Vagina (tissue), 2 donors: ENCODE measurements at regions not wholly inside any gene's neighbourhood (a gene's known extent, or its start where the extent isn't known, plus 50 kb on each side); places are given as distances from the start of the nearest gene placed in this dataset.

Source experiments
- DNase-seq, 2 donors: peaks; one replicate each; pipeline ENCODE4 v3.0.0-alpha.2; 2017; ENCODE audit errors: extremely low spot score in 2 of 2
- H3K27ac ChIP-seq: fragments of 200-600 bp; sonication (generic); one replicate; pipeline ENCODE4 v1.5.1; 2019
- H3K27me3 ChIP-seq: fragments of 200-600 bp; sonication (generic); one replicate; pipeline ENCODE4 v1.5.1; 2019
- H3K36me3 ChIP-seq, 2 donors: fragments of 200-600 bp; sonication (generic); one replicate each; pipeline ENCODE4 v1.5.1; 2017 to 2019
- H3K4me1 ChIP-seq: fragments of 200-600 bp; sonication (generic); one replicate; pipeline ENCODE4 v1.5.1; 2019
- H3K4me3 ChIP-seq, 2 donors: fragments of 200-600 bp; sonication (generic); 1 replicate in 1 of 2; 2 replicates in 1 of 2; pipeline ENCODE4 v1.5.1; 2016 to 2019
- H3K9me3 ChIP-seq: fragments of 200-600 bp; sonication (generic); one replicate; pipeline ENCODE4 v1.5.1; 2019
- CTCF ChIP-seq, 3 experiments: fragments of 450-650 bp in 2 of 3; fragments of 200-600 bp in 1 of 3; sonication (generic) in 1 of 3; IDR thresholded peaks; one replicate each; pipeline ENCODE4 v1.5.1; 2017 to 2019; ENCODE audit warnings: antibody characterized with exemption in 3 of 3, mild to moderate bottlenecking in 2 of 3, moderate library complexity in 2 of 3
- POLR2A ChIP-seq, 2 donors: fragments of 450-650 bp; IDR thresholded peaks; one replicate each; pipeline ENCODE4 v1.6.1; 2017; ENCODE audit warnings: antibody characterized with exemption in 2 of 2, mild to moderate bottlenecking in 2 of 2, moderate library complexity in 2 of 2
- POLR2AphosphoS5 ChIP-seq, 2 donors: sonication (generic); formaldehyde crosslinking; IDR thresholded peaks; one replicate each; pipeline ENCODE4 v1.9.0; 2017; ENCODE audit warnings: antibody characterized with exemption in 2 of 2, mild to moderate bottlenecking in 2 of 2, low read depth in 1 of 2; ENCODE audit not compliant: insufficient read depth in 1 of 2
- intact Hi-C: fragments of 100-400 bp; cut with DNase I; formaldehyde crosslinking; loops from one replicate; pipeline ENCODE4 v1.15.1; 2023

- Histone ChIP-seq H3K4me3 (no peak overlapping the region), H3K27ac (no peak overlapping the region), H3K27me3 (no peaks in the 10 kb centered on the region), H3K36me3 (no peaks in the 10 kb centered on the region), H3K4me1 (no peaks in the 10 kb centered on the region), H3K9me3 (no peaks in the 10 kb centered on the region)
- DNase-seq: no peak
- intact Hi-C loops: no loop called here
- TF ChIP-seq CTCF (IDR thresholded peaks at IDR 0.05): no peak
- no peak for TF ChIP-seq POLR2A (IDR thresholded peaks at IDR 0.05)
- TF ChIP-seq POLR2AphosphoS5 (IDR thresholded peaks at IDR 0.05; ENCODE audit: insufficient read depth in 1 of 2, low read depth in 1 of 2): no peak
These were observed 612.8 kb upstream of the PKDCC start for GRCh38 chr2:41434991-41435390.

- no peak for DNase-seq
- intact Hi-C loops: no loop called here
- TF ChIP-seq CTCF (IDR thresholded peaks at IDR 0.05): no peak
- no peak for TF ChIP-seq POLR2A (IDR thresholded peaks at IDR 0.05)
- no peak for TF ChIP-seq POLR2AphosphoS5 (IDR thresholded peaks at IDR 0.05; ENCODE audit: insufficient read depth in 1 of 2, low read depth in 1 of 2)
- Histone ChIP-seq H3K4me3 (no peak overlapping the region), H3K27ac (no peak overlapping the region), H3K27me3 (no peaks in the 10 kb centered on the region), H3K4me1 (no peaks in the 10 kb centered on the region), H3K9me3 (no peaks in the 10 kb centered on the region), H3K36me3 (no peaks in the 10 kb centered on the region)
These were observed 605.9 kb upstream of the PKDCC start for GRCh38 chr2:41441958-41442357.

GRCh38 chr2:41445865-41446264, 602.0 kb upstream of the PKDCC start:
- no peaks in the 10 kb centered on the region for H3K27me3 ChIP-seq
- intact Hi-C loops: no loop called here
- H3K27ac ChIP-seq: no peak overlapping the region
- TF ChIP-seq POLR2AphosphoS5 (IDR thresholded peaks at IDR 0.05; ENCODE audit: insufficient read depth in 1 of 2, low read depth in 1 of 2) (no peak), CTCF (IDR thresholded peaks at IDR 0.05) (no peak), POLR2A (IDR thresholded peaks at IDR 0.05) (no peak)
- H3K4me1 ChIP-seq: no peaks in the 10 kb centered on the region
- H3K9me3 ChIP-seq: no peaks in the 10 kb centered on the region
- no peak for DNase-seq
- no peak overlapping the region for H3K4me3 ChIP-seq
- no peaks in the 10 kb centered on the region for H3K36me3 ChIP-seq

- intact Hi-C loops: no loop called here
- H3K27me3 ChIP-seq: no peaks in the 10 kb centered on the region
- no peaks in the 10 kb centered on the region for H3K36me3 ChIP-seq
- no peak for TF ChIP-seq POLR2A (IDR thresholded peaks at IDR 0.05)
- no peak for TF ChIP-seq CTCF (IDR thresholded peaks at IDR 0.05)
- TF ChIP-seq POLR2AphosphoS5 (IDR thresholded peaks at IDR 0.05; ENCODE audit: insufficient read depth in 1 of 2, low read depth in 1 of 2): no peak
- H3K9me3 ChIP-seq: no peaks in the 10 kb centered on the region
- no peak overlapping the region for H3K27ac ChIP-seq
- H3K4me1 ChIP-seq: no peaks in the 10 kb centered on the region
- no peak overlapping the region for H3K4me3 ChIP-seq
- DNase-seq: no peak
These were observed 601.6 kb upstream of the PKDCC start for GRCh38 chr2:41446266-41446665.

GRCh38 chr2:41448221-41448620, 599.6 kb upstream of the PKDCC start:
- H3K4me3 ChIP-seq: no peak overlapping the region
- H3K27ac ChIP-seq: no peak overlapping the region
- no peak for DNase-seq
- no peaks in the 10 kb centered on the region for H3K36me3 ChIP-seq
- intact Hi-C loops: no loop called here
- H3K9me3 ChIP-seq: no peaks in the 10 kb centered on the region
- no peak for TF ChIP-seq CTCF (IDR thresholded peaks at IDR 0.05)
- no peak for TF ChIP-seq POLR2AphosphoS5 (IDR thresholded peaks at IDR 0.05; ENCODE audit: insufficient read depth in 1 of 2, low read depth in 1 of 2)
- no peaks in the 10 kb centered on the region for H3K27me3 ChIP-seq
- no peaks in the 10 kb centered on the region for H3K4me1 ChIP-seq
